ENCODE measurements at regions not wholly inside any gene's neighbourhood (a gene's known extent, or its start where the extent isn't known, plus 50 kb on each side); places are given as distances from the start of the nearest gene placed in this dataset.

DNA sequence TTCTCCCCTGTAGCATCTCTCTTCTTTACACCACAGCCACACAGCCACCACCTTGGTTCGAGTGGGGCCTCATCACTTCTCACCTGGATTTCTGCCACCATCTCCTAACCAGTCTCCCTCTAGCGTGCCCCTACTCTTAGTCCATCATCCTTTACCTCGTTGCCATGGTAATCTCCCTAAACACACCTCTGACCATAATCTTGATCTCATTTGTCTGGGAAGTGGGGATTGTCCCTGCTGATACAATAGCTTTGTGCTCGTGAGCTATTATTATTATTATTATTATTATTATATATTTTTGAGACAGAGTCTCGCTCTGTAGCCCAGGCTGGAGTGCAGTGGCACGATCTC lies 76.5 kb upstream of the HSPA9 start:
- TF ChIP-seq, protein P1, sequence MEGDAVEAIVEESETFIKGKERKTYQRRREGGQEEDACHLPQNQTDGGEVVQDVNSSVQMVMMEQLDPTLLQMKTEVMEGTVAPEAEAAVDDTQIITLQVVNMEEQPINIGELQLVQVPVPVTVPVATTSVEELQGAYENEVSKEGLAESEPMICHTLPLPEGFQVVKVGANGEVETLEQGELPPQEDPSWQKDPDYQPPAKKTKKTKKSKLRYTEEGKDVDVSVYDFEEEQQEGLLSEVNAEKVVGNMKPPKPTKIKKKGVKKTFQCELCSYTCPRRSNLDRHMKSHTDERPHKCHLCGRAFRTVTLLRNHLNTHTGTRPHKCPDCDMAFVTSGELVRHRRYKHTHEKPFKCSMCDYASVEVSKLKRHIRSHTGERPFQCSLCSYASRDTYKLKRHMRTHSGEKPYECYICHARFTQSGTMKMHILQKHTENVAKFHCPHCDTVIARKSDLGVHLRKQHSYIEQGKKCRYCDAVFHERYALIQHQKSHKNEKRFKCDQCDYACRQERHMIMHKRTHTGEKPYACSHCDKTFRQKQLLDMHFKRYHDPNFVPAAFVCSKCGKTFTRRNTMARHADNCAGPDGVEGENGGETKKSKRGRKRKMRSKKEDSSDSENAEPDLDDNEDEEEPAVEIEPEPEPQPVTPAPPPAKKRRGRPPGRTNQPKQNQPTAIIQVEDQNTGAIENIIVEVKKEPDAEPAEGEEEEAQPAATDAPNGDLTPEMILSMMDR (IDR thresholded peaks at IDR 0.05), result no peak
- TF ChIP-seq, protein P2, sequence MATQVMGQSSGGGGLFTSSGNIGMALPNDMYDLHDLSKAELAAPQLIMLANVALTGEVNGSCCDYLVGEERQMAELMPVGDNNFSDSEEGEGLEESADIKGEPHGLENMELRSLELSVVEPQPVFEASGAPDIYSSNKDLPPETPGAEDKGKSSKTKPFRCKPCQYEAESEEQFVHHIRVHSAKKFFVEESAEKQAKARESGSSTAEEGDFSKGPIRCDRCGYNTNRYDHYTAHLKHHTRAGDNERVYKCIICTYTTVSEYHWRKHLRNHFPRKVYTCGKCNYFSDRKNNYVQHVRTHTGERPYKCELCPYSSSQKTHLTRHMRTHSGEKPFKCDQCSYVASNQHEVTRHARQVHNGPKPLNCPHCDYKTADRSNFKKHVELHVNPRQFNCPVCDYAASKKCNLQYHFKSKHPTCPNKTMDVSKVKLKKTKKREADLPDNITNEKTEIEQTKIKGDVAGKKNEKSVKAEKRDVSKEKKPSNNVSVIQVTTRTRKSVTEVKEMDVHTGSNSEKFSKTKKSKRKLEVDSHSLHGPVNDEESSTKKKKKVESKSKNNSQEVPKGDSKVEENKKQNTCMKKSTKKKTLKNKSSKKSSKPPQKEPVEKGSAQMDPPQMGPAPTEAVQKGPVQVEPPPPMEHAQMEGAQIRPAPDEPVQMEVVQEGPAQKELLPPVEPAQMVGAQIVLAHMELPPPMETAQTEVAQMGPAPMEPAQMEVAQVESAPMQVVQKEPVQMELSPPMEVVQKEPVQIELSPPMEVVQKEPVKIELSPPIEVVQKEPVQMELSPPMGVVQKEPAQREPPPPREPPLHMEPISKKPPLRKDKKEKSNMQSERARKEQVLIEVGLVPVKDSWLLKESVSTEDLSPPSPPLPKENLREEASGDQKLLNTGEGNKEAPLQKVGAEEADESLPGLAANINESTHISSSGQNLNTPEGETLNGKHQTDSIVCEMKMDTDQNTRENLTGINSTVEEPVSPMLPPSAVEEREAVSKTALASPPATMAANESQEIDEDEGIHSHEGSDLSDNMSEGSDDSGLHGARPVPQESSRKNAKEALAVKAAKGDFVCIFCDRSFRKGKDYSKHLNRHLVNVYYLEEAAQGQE (IDR thresholded peaks at IDR 0.05; ENCODE audit: insufficient read depth in 1 of 2, low read depth in 2 of 2, low read length in 1 of 2), result no peak
- TF ChIP-seq SIN3A (IDR thresholded peaks at IDR 0.05; ENCODE audit: borderline replicate concordance, insufficient read depth, low read depth, low read length) (no peak), POLR2AphosphoS5 (IDR thresholded peaks at IDR 0.05; ENCODE audit: low read depth, low read length) (no peak), TCF7L2 (IDR thresholded peaks at IDR 0.05; ENCODE audit: low read depth, low read length) (no peak)
